GM11168 (cell line): ENCODE measurements at regions not wholly inside any gene's neighbourhood (a gene's known extent, or its start where the extent isn't known, plus 50 kb on each side); places are given as distances from the start of the nearest gene placed in this dataset.

Experiments
- in situ Hi-C: fragments of 300-500 bp; cut with MboI; formaldehyde crosslinking; loops from one replicate; pipeline ENCODE4 v1.12.0; 2022; ENCODE audit warnings: low sequenced_read_pairs; ENCODE audit not compliant: unreplicated experiment

GRCh38 chr1:112790920-112791722 is 76.0 kb upstream of the PPM1J start:
- in situ Hi-C loops = loop anchor here (5.0 to 10.0 kb wide), 2 partner anchors 74 to 176 kb away; partner anchors contain the start of genes CAPZA1, PPM1J and ST7L

- in situ Hi-C loops = no loop called here
These were observed 73.4 kb upstream of the PPM1J start for GRCh38 chr1:112788561-112788960.

GRCh38 chr1:112788054-112788453 is 72.9 kb upstream of the PPM1J start:
- in situ Hi-C loops = no loop called here

- in situ Hi-C loops = no loop called here
These were observed 67.9 kb upstream of the PPM1J start for GRCh38 chr1:112783059-112783458.

- in situ Hi-C loops = no loop called here
These were observed 64.8 kb upstream of the PPM1J start for GRCh38 chr1:112779665-112780526.

GRCh38 chr1:112778137-112778536 is 63.0 kb upstream of the PPM1J start:
- in situ Hi-C loops = no loop called here

- in situ Hi-C loops = no loop called here
These were observed 61.6 kb upstream of the PPM1J start for GRCh38 chr1:112776688-112777087.

GRCh38 chr1:112772781-112773180 is 57.6 kb upstream of the PPM1J start:
- in situ Hi-C loops = no loop called here

- in situ Hi-C loops = no loop called here
These were observed 55.6 kb upstream of the PPM1J start for GRCh38 chr1:112770724-112771123.

GRCh38 chr1:112769611-112770010 is 54.5 kb upstream of the PPM1J start:
- in situ Hi-C loops = no loop called here

GRCh38 chr1:112767646-112768045 is 52.5 kb upstream of the PPM1J start:
- in situ Hi-C loops = no loop called here
